ENCODE measurements at regions not wholly inside any gene's neighbourhood (a gene's known extent, or its start where the extent isn't known, plus 50 kb on each side); places are given as distances from the start of the nearest gene placed in this dataset.

GRCh38 chr14:105863296-105864108, 337.1 kb downstream of the TMEM121 start (continued):
- TF ChIP-seq NFE2L2 (conservative IDR thresholded peaks at IDR 0.05; ENCODE audit: low read length) (no peak), CEBPB (IDR thresholded peaks at IDR 0.05) (no peak), E2F6 (IDR thresholded peaks at IDR 0.05; ENCODE audit: borderline replicate concordance, low read depth) (no peak), MAZ (IDR thresholded peaks at IDR 0.05; ENCODE audit: borderline replicate concordance, low read depth, low read length) (no peak), POLR2A (IDR thresholded peaks at IDR 0.05; ENCODE audit: low read length) (no peak), GATA3 (IDR thresholded peaks at IDR 0.05; ENCODE audit: borderline replicate concordance) (no peak), RFX5 (IDR thresholded peaks at IDR 0.05) (no peak), ESRRA (IDR thresholded peaks at IDR 0.05; ENCODE audit: borderline replicate concordance, low read length) (no peak), ZC3H11A (IDR thresholded peaks at IDR 0.05) (no peak), KDM5A (IDR thresholded peaks at IDR 0.05) (no peak), JUNB (IDR thresholded peaks at IDR 0.05) (no peak), TP53 (CRISPR knock-in tag; IDR thresholded peaks at IDR 0.05) (no peak), HDAC2 (IDR thresholded peaks at IDR 0.05) (no peak), CHD4 (IDR thresholded peaks at IDR 0.05; ENCODE audit: borderline replicate concordance) (no peak)

- no peaks in the 10 kb centered on the region; the same call in 2 of the 3 replicates for H3K9me3 ChIP-seq
- H3K27ac ChIP-seq, result no peak overlapping the region
- no peaks in the 10 kb centered on the region for H3K4me1 ChIP-seq
- no peak overlapping the region for H3K4me3 ChIP-seq
- no peak for DNase-seq (ENCODE audit: low read depth in 1 of 2, low spot score in 1 of 2)
- ChIA-PET CTCF (no interaction called here), POLR2A (no interaction called here)
- TF ChIP-seq JUN (IDR thresholded peaks at IDR 0.05) (no peak), ATOH8 (CRISPR knock-in tag; IDR thresholded peaks at IDR 0.05; ENCODE audit: low read depth) (no peak), HEYL (CRISPR knock-in tag; IDR thresholded peaks at IDR 0.05) (no peak), HES2 (IDR thresholded peaks at IDR 0.05) (no peak), GATA3 (IDR thresholded peaks at IDR 0.05; ENCODE audit: borderline replicate concordance) (no peak)
- H3K4me2 ChIP-seq, result no peak overlapping the region
- ATAC-seq, result no peak
- FAIRE-seq, result no peak
- 26% methylated on average over 11 of the region's 13 CpGs for WGBS (ENCODE audit: missing lambda C conversion rate)
These were observed 337.7 kb downstream of the TMEM121 start for GRCh38 chr14:105864116-105864515.

- Histone ChIP-seq H3K4me1 (no peaks in the 10 kb centered on the region), H3K4me3 (no peak overlapping the region), H3K27ac (no peak overlapping the region), H3K4me2 (no peak overlapping the region), H3K9me3 (no peaks in the 10 kb centered on the region)
- ATAC-seq (peak in 1 of 2 experiments; percentile 35; a peak in 1 of 6 replicates), FAIRE-seq (no peak), DNase-seq (ENCODE audit: low read depth in 1 of 2, low spot score in 1 of 2) (no peak)
- no peak for TF ChIP-seq FOSB (CRISPR knock-in tag; IDR thresholded peaks at IDR 0.05)
- TF ChIP-seq CHD4 (IDR thresholded peaks at IDR 0.05; ENCODE audit: borderline replicate concordance), result no peak
- no peak for TF ChIP-seq RCOR1 (IDR thresholded peaks at IDR 0.05; ENCODE audit: low read depth, low read length)
- no peak for TF ChIP-seq E2F6 (IDR thresholded peaks at IDR 0.05; ENCODE audit: borderline replicate concordance, low read depth)
- WGBS (ENCODE audit: missing lambda C conversion rate), result 20% methylated on average over 1 of the region's 19 CpGs
- CTCF ChIA-PET, result no interaction called here
- POLR2A ChIA-PET, result no interaction called here
These were observed 338.4 kb downstream of the TMEM121 start for GRCh38 chr14:105864651-105865265.
